Left ventricle myocardium inferior (tissue), 1 donor: ENCODE measurements at regions not wholly inside any gene's neighbourhood (a gene's known extent, or its start where the extent isn't known, plus 50 kb on each side); places are given as distances from the start of the nearest gene placed in this dataset.

ENCODE experiments used
- DNase-seq: peaks from one replicate; pipeline ENCODE4 v3.0.0-alpha.2; 2020
- H3K27ac ChIP-seq: fragments of 200-600 bp; replicated peaks from 2 replicates; pipeline ENCODE4 v1.8.0; 2021
- H3K27me3 ChIP-seq: fragments of 200-600 bp; 2 replicates; pipeline ENCODE4 v1.8.0; 2021; ENCODE audit warnings: low read depth
- H3K36me3 ChIP-seq: fragments of 200-600 bp; 2 replicates; pipeline ENCODE4 v1.8.0; 2021
- H3K4me1 ChIP-seq: fragments of 200-600 bp; 2 replicates; pipeline ENCODE4 v1.8.0; 2021
- H3K4me3 ChIP-seq: fragments of 200-600 bp; 2 replicates; pipeline ENCODE4 v1.8.0; 2021; ENCODE audit warnings: mild to moderate bottlenecking, moderate library complexity
- H3K9me3 ChIP-seq: fragments of 200-600 bp; replicated peaks from 2 replicates; pipeline ENCODE4 v1.8.0; 2021
- CTCF ChIP-seq: fragments of 200-600 bp; IDR thresholded peaks from 2 replicates; pipeline ENCODE4 v1.8.0; 2021; ENCODE audit warnings: antibody characterized with exemption, mild to moderate bottlenecking, borderline replicate concordance
- intact Hi-C: fragments of 100-400 bp; cut with micrococcal nuclease; formaldehyde crosslinking; loops from one replicate; pipeline ENCODE4 v1.11.0; 2022
- donor health status: DM: no; HTN: yes; CAD: no; lungs with severe emphysema.

GRCh38 chr9:78725503-78725902, 428.6 kb downstream of the PSAT1 start:
- Histone ChIP-seq H3K4me3 (no peak overlapping the region), H3K4me1 (no peaks in the 10 kb centered on the region), H3K27me3 (no peaks in the 10 kb centered on the region), H3K9me3 (peaks cover 56% of the 10 kb centered on the region), H3K36me3 (no peaks in the 10 kb centered on the region), H3K27ac (no peak overlapping the region)
- no peak for DNase-seq
- TF ChIP-seq CTCF = no peak
- intact Hi-C loops = no loop called here

- intact Hi-C loops = no loop called here
- no peak for TF ChIP-seq CTCF
- Histone ChIP-seq H3K27ac (no peak overlapping the region), H3K4me3 (no peak overlapping the region), H3K9me3 (peaks cover 22% of the 10 kb centered on the region), H3K36me3 (no peaks in the 10 kb centered on the region), H3K4me1 (no peaks in the 10 kb centered on the region), H3K27me3 (no peaks in the 10 kb centered on the region)
- no peak for DNase-seq
Measured at GRCh38 chr9:78745331-78745730, 448.4 kb downstream of the PSAT1 start.

- H3K27me3 ChIP-seq = no peaks in the 10 kb centered on the region
- H3K4me3 ChIP-seq = no peak overlapping the region
- no peak for TF ChIP-seq CTCF
- no peak for DNase-seq
- H3K27ac ChIP-seq = no peak overlapping the region
- peaks cover 29% of the 10 kb centered on the region for H3K9me3 ChIP-seq
- H3K4me1 ChIP-seq = no peaks in the 10 kb centered on the region
- intact Hi-C loops = no loop called here
- no peaks in the 10 kb centered on the region for H3K36me3 ChIP-seq
Measured at GRCh38 chr9:78746010-78746409, 449.1 kb downstream of the PSAT1 start.

GRCh38 chr9:78753039-78753438, 456.1 kb downstream of the PSAT1 start:
- Histone ChIP-seq H3K4me3 (no peak overlapping the region), H3K27me3 (no peaks in the 10 kb centered on the region), H3K9me3 (peaks cover 28% of the 10 kb centered on the region), H3K27ac (no peak overlapping the region), H3K36me3 (no peaks in the 10 kb centered on the region), H3K4me1 (no peaks in the 10 kb centered on the region)
- intact Hi-C loops = no loop called here
- no peak for TF ChIP-seq CTCF
- DNase-seq = no peak

GRCh38 chr9:78756813-78757510, 460.0 kb downstream of the PSAT1 start:
- TF ChIP-seq CTCF = no peak
- no peaks in the 10 kb centered on the region for H3K27me3 ChIP-seq
- no peak for DNase-seq
- H3K4me1 ChIP-seq = no peaks in the 10 kb centered on the region
- H3K27ac ChIP-seq = no peak overlapping the region
- intact Hi-C loops = no loop called here
- H3K4me3 ChIP-seq = no peak overlapping the region
- H3K36me3 ChIP-seq = no peaks in the 10 kb centered on the region
- H3K9me3 ChIP-seq = peaks cover 9% of the 10 kb centered on the region

- no peak for TF ChIP-seq CTCF
- no peaks in the 10 kb centered on the region for H3K27me3 ChIP-seq
- no peak overlapping the region for H3K4me3 ChIP-seq
- no peak overlapping the region for H3K27ac ChIP-seq
- peaks cover 9% of the 10 kb centered on the region for H3K9me3 ChIP-seq
- H3K4me1 ChIP-seq = no peaks in the 10 kb centered on the region
- DNase-seq = no peak
- no peaks in the 10 kb centered on the region for H3K36me3 ChIP-seq
- intact Hi-C loops = no loop called here
Measured at GRCh38 chr9:78763424-78763823, 466.5 kb downstream of the PSAT1 start.
